SU-DHL-6 (cell line): ENCODE measurements at regions not wholly inside any gene's neighbourhood (a gene's known extent, or its start where the extent isn't known, plus 50 kb on each side); places are given as distances from the start of the nearest gene placed in this dataset.

Experiments
- EZH2phosphoT487 ChIP-seq: fragments of 200-600 bp; sonication (generic), shearing (Covaris generic); conservative IDR thresholded peaks from 2 replicates; pipeline ENCODE4 v1.6.1; 2018; ENCODE audit warnings: mild to moderate bottlenecking, antibody characterized with exemption, low read length, moderate library complexity, mixed read lengths
- TF ChIP-seq, protein P1 (sequence below): fragments of 200-600 bp; sonication (generic); IDR thresholded peaks from one replicate; pipeline ENCODE4 v1.5.1; 2017; ENCODE audit warnings: antibody characterized with exemption, mild to moderate bottlenecking, low read length, moderate library complexity; ENCODE audit not compliant: insufficient read depth, poor library complexity, severe bottlenecking

DNA sequence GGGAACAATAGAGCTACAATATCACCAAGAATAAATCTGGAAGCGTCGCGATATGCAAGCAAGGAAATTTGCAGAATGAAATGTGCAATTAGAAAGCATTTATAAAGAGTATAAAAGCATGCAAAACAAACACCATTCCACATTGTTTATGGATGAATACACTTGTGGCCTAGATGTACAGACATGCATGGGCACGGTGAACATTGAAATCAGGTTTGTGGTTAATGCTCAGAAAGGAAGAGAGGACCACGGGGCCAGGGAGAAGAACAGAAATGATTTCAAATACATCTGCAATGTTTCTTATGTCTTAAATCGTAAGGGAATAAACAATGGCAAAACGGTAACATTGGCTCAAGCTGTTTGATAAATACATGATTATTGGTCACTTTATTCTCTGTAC lies 235.9 kb downstream of the FOXL1 start:
- TF ChIP-seq, protein P1, sequence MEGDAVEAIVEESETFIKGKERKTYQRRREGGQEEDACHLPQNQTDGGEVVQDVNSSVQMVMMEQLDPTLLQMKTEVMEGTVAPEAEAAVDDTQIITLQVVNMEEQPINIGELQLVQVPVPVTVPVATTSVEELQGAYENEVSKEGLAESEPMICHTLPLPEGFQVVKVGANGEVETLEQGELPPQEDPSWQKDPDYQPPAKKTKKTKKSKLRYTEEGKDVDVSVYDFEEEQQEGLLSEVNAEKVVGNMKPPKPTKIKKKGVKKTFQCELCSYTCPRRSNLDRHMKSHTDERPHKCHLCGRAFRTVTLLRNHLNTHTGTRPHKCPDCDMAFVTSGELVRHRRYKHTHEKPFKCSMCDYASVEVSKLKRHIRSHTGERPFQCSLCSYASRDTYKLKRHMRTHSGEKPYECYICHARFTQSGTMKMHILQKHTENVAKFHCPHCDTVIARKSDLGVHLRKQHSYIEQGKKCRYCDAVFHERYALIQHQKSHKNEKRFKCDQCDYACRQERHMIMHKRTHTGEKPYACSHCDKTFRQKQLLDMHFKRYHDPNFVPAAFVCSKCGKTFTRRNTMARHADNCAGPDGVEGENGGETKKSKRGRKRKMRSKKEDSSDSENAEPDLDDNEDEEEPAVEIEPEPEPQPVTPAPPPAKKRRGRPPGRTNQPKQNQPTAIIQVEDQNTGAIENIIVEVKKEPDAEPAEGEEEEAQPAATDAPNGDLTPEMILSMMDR, result no peak
- no peak for TF ChIP-seq EZH2phosphoT487
